Prostate gland (tissue), 2 donors: ENCODE measurements at regions not wholly inside any gene's neighbourhood (a gene's known extent, or its start where the extent isn't known, plus 50 kb on each side); places are given as distances from the start of the nearest gene placed in this dataset.

Experiments
- CTCF ChIP-seq, 4 experiments: fragments of 200-600 bp in 2 of 4; fragments of 450-650 bp in 2 of 4; sonication (generic) in 2 of 4; IDR thresholded peaks; 1 replicate in 3 of 4; 2 replicates in 1 of 4; pipeline ENCODE4 v1.5.1; 2016 to 2019; ENCODE audit warnings: antibody characterized with exemption in 4 of 4, mild to moderate bottlenecking in 2 of 4, moderate library complexity in 2 of 4
- POLR2AphosphoS5 ChIP-seq: sonication (generic); formaldehyde crosslinking; IDR thresholded peaks from one replicate; pipeline ENCODE4 v1.6.1; 2017; ENCODE audit warnings: antibody characterized with exemption

- TF ChIP-seq CTCF (IDR thresholded peaks at IDR 0.05): no peak
- TF ChIP-seq POLR2AphosphoS5: no peak
Measured at GRCh38 chr3:68614087-68614486, 318.3 kb downstream of the TAFA4 start.
